GM23338 (cell line): ENCODE measurements at regions not wholly inside any gene's neighbourhood (a gene's known extent, or its start where the extent isn't known, plus 50 kb on each side); places are given as distances from the start of the nearest gene placed in this dataset.

Source experiments
- ATAC-seq: fragments of 200-7000 bp; cut with Tn5 transposase; 3 replicates; pipeline ENCODE4 v1.9.1; 2020
- DNase-seq: peaks from one replicate; pipeline ENCODE4 v3.0.0-alpha.2; 2015; ENCODE audit warnings: low spot score
- H2AFZ ChIP-seq: fragments of 200-600 bp; sonication (generic); 2 replicates; pipeline ENCODE4 v1.8.0; 2016; ENCODE audit warnings: antibody characterized with exemption, mild to moderate bottlenecking, moderate library complexity
- H3F3A ChIP-seq: fragments of 200-600 bp; sonication (generic); replicated peaks from 2 replicates; pipeline ENCODE4 v1.8.0; 2017; ENCODE audit warnings: antibody characterized with exemption, mixed run types, low read depth
- H3K27ac ChIP-seq: fragments of 200-600 bp; sonication (generic); 2 replicates; pipeline ENCODE4 v1.6.1; 2016; ENCODE audit warnings: low read depth
- H3K27me3 ChIP-seq: fragments of 200-600 bp; sonication (generic); 2 replicates; pipeline ENCODE4 v1.8.0; 2016; ENCODE audit warnings: mild to moderate bottlenecking, mixed run types, moderate library complexity; ENCODE audit not compliant: insufficient read depth
- H3K36me3 ChIP-seq: fragments of 200-600 bp; sonication (generic); 2 replicates; pipeline ENCODE4 v1.8.0; 2016; ENCODE audit warnings: mild to moderate bottlenecking; ENCODE audit not compliant: insufficient read depth
- H3K4me1 ChIP-seq: fragments of 200-600 bp; sonication (generic); 2 replicates; pipeline ENCODE4 v1.8.0; 2016; ENCODE audit warnings: mild to moderate bottlenecking, moderate library complexity; ENCODE audit not compliant: insufficient read depth
- H3K4me2 ChIP-seq: fragments of 200-600 bp; sonication (generic); 2 replicates; pipeline ENCODE4 v1.7.1; 2017; ENCODE audit warnings: mixed run types
- H3K4me3 ChIP-seq: fragments of 200-600 bp; sonication (generic); 2 replicates; pipeline ENCODE4 v1.6.1; 2016; ENCODE audit warnings: mixed run types
- H3K79me2 ChIP-seq: fragments of 200-600 bp; sonication (generic); replicated peaks from 2 replicates; pipeline ENCODE4 v1.8.0; 2017; ENCODE audit warnings: mild to moderate bottlenecking; ENCODE audit not compliant: insufficient read depth
- H3K9me2 ChIP-seq: fragments of 200-600 bp; sonication (generic); 2 replicates; pipeline ENCODE4 v1.8.0; 2017; ENCODE audit not compliant: insufficient read depth
- H4K20me1 ChIP-seq: fragments of 200-600 bp; sonication (generic); replicated peaks from 2 replicates; pipeline ENCODE4 v1.8.0; 2017; ENCODE audit warnings: mild to moderate bottlenecking; ENCODE audit not compliant: insufficient read depth
- H3K27ac Mint-ChIP-seq: 2 replicates; pipeline ENCODE4 v1.8.0; 2020; ENCODE audit warnings: inconsistent platforms, mild to moderate bottlenecking, moderate library complexity, mixed read lengths
- H3K27me3 Mint-ChIP-seq: 3 replicates; pipeline ENCODE4 v1.8.0; 2022; ENCODE audit warnings: low read depth, mild to moderate bottlenecking, moderate library complexity, mixed read lengths, inconsistent platforms; ENCODE audit not compliant: insufficient read depth, poor library complexity
- H3K36me3 Mint-ChIP-seq: 3 replicates; pipeline ENCODE4 v1.8.0; 2021; ENCODE audit warnings: low read depth, mild to moderate bottlenecking, inconsistent platforms, moderate library complexity, mixed read lengths
- H3K4me1 Mint-ChIP-seq: 3 replicates; pipeline ENCODE4 v1.8.0; 2020; ENCODE audit warnings: mild to moderate bottlenecking, inconsistent platforms, mixed read lengths
- H3K4me3 Mint-ChIP-seq: 3 replicates; pipeline ENCODE4 v1.8.0; 2021; ENCODE audit warnings: moderate library complexity, mild to moderate bottlenecking, inconsistent platforms, mixed read lengths
- H3K9me3 Mint-ChIP-seq: 3 replicates; pipeline ENCODE4 v1.8.0; 2020; ENCODE audit warnings: moderate library complexity, mild to moderate bottlenecking, inconsistent platforms, mixed read lengths
- CREB1 ChIP-seq: fragments of 250-450 bp; sonication (Bioruptor Pico); IDR thresholded peaks from 2 replicates; pipeline ENCODE4 v1.5.0; 2020; ENCODE audit warnings: low read depth, mild to moderate bottlenecking, moderate library complexity
- EZH2phosphoT487 ChIP-seq: fragments of 200-600 bp; sonication (generic); IDR thresholded peaks from one replicate; pipeline ENCODE4 v1.8.1; 2018; ENCODE audit warnings: antibody characterized with exemption; ENCODE audit not compliant: unreplicated experiment
- NANOG ChIP-seq: IDR thresholded peaks from 2 replicates; pipeline ENCODE4 v1.6.1; 2016; ENCODE audit warnings: antibody characterized with exemption, borderline replicate concordance
- POLR2AphosphoS5 ChIP-seq: IDR thresholded peaks from 2 replicates; pipeline ENCODE4 v1.6.1; 2016; ENCODE audit warnings: antibody characterized with exemption, low read depth
- STAT1 ChIP-seq: IDR thresholded peaks from one replicate; pipeline ENCODE4 v1.6.1; 2016; ENCODE audit warnings: antibody characterized with exemption; ENCODE audit not compliant: unreplicated experiment
- ZNF114 ChIP-seq: fragments of 250-450 bp; sonication (Bioruptor Pico); IDR thresholded peaks from 2 replicates; pipeline ENCODE4 v1.5.0; 2020; ENCODE audit warnings: mild to moderate bottlenecking, moderate library complexity
- TF ChIP-seq, protein P1 (sequence below), 2 experiments: fragments of 200-600 bp in 1 of 2; sonication (generic) in 1 of 2; conservative IDR thresholded peaks; 2 replicates each; pipeline versions ENCODE4 v1.5.1 to v1.6.1; 2016 to 2017; ENCODE audit warnings: antibody characterized with exemption in 2 of 2, low read depth in 2 of 2, mild to moderate bottlenecking in 2 of 2, moderate library complexity in 1 of 2
- TF ChIP-seq, protein P2 (sequence below): fragments of 250-450 bp; sonication (Bioruptor Pico); IDR thresholded peaks from 2 replicates; pipeline ENCODE4 v1.5.0; 2020; ENCODE audit warnings: mild to moderate bottlenecking, moderate library complexity

DNA sequence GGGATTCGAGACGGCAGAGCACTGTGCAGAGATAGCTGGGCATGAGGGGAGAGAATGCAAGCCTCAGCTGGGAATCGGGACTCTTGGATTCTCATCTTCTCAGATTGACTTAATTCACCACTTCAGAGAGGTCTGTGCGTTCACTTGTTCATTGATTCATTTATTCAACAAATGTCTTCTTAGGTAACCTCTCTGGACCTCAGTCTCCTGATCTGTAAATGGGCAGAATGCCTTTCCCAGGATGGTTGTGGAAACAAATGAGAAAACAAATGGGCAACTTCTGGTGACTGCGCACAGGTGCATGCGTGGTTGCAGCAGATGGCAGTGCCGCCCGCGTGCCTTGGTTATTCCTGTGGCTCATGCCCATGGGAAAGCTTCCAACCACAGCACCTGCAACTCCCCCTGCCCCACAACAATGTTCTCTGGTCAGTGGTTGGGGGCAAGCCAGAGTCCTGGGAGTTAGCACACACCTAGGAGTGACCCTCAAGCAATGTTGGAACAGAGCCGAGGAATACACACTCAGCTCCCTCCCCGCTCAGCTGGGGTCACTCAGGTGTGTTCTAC is 110.1 kb upstream of the RUNX3 start:
- H3K36me3 Mint-ChIP-seq: no peaks in the 10 kb centered on the region
- DNase-seq (no peak), ATAC-seq (no peak)
- no peaks in the 10 kb centered on the region for H3K27me3 ChIP-seq
- no peak overlapping the region for H3K4me3 ChIP-seq
- H3K4me3 Mint-ChIP-seq: no peak overlapping the region
- H3K9me3 Mint-ChIP-seq: no peaks in the 10 kb centered on the region; the same call in 2 of the 3 replicates
- H3K9me2 ChIP-seq: no peaks in the 10 kb centered on the region
- H2AFZ ChIP-seq: no peak overlapping the region
- no peak overlapping the region for H3K4me2 ChIP-seq
- H3K4me1 ChIP-seq: no peaks in the 10 kb centered on the region
- H3K4me1 Mint-ChIP-seq: no peaks in the 10 kb centered on the region; the same call in 2 of the 3 replicates
- H4K20me1 ChIP-seq: no peaks in the 10 kb centered on the region; the same call in 1 of the 2 replicates
- TF ChIP-seq CREB1 (CRISPR knock-in tag): no peak
- no peak for TF ChIP-seq POLR2AphosphoS5
- TF ChIP-seq, protein P1, sequence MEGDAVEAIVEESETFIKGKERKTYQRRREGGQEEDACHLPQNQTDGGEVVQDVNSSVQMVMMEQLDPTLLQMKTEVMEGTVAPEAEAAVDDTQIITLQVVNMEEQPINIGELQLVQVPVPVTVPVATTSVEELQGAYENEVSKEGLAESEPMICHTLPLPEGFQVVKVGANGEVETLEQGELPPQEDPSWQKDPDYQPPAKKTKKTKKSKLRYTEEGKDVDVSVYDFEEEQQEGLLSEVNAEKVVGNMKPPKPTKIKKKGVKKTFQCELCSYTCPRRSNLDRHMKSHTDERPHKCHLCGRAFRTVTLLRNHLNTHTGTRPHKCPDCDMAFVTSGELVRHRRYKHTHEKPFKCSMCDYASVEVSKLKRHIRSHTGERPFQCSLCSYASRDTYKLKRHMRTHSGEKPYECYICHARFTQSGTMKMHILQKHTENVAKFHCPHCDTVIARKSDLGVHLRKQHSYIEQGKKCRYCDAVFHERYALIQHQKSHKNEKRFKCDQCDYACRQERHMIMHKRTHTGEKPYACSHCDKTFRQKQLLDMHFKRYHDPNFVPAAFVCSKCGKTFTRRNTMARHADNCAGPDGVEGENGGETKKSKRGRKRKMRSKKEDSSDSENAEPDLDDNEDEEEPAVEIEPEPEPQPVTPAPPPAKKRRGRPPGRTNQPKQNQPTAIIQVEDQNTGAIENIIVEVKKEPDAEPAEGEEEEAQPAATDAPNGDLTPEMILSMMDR (conservative IDR thresholded peaks at IDR 0.05; ENCODE audit: low read depth in 2 of 2): no peak
- no peak for TF ChIP-seq ZNF114 (CRISPR knock-in tag)
- TF ChIP-seq STAT1: no peak
- TF ChIP-seq NANOG: no peak
- no peak for TF ChIP-seq EZH2phosphoT487
- TF ChIP-seq, protein P2, sequence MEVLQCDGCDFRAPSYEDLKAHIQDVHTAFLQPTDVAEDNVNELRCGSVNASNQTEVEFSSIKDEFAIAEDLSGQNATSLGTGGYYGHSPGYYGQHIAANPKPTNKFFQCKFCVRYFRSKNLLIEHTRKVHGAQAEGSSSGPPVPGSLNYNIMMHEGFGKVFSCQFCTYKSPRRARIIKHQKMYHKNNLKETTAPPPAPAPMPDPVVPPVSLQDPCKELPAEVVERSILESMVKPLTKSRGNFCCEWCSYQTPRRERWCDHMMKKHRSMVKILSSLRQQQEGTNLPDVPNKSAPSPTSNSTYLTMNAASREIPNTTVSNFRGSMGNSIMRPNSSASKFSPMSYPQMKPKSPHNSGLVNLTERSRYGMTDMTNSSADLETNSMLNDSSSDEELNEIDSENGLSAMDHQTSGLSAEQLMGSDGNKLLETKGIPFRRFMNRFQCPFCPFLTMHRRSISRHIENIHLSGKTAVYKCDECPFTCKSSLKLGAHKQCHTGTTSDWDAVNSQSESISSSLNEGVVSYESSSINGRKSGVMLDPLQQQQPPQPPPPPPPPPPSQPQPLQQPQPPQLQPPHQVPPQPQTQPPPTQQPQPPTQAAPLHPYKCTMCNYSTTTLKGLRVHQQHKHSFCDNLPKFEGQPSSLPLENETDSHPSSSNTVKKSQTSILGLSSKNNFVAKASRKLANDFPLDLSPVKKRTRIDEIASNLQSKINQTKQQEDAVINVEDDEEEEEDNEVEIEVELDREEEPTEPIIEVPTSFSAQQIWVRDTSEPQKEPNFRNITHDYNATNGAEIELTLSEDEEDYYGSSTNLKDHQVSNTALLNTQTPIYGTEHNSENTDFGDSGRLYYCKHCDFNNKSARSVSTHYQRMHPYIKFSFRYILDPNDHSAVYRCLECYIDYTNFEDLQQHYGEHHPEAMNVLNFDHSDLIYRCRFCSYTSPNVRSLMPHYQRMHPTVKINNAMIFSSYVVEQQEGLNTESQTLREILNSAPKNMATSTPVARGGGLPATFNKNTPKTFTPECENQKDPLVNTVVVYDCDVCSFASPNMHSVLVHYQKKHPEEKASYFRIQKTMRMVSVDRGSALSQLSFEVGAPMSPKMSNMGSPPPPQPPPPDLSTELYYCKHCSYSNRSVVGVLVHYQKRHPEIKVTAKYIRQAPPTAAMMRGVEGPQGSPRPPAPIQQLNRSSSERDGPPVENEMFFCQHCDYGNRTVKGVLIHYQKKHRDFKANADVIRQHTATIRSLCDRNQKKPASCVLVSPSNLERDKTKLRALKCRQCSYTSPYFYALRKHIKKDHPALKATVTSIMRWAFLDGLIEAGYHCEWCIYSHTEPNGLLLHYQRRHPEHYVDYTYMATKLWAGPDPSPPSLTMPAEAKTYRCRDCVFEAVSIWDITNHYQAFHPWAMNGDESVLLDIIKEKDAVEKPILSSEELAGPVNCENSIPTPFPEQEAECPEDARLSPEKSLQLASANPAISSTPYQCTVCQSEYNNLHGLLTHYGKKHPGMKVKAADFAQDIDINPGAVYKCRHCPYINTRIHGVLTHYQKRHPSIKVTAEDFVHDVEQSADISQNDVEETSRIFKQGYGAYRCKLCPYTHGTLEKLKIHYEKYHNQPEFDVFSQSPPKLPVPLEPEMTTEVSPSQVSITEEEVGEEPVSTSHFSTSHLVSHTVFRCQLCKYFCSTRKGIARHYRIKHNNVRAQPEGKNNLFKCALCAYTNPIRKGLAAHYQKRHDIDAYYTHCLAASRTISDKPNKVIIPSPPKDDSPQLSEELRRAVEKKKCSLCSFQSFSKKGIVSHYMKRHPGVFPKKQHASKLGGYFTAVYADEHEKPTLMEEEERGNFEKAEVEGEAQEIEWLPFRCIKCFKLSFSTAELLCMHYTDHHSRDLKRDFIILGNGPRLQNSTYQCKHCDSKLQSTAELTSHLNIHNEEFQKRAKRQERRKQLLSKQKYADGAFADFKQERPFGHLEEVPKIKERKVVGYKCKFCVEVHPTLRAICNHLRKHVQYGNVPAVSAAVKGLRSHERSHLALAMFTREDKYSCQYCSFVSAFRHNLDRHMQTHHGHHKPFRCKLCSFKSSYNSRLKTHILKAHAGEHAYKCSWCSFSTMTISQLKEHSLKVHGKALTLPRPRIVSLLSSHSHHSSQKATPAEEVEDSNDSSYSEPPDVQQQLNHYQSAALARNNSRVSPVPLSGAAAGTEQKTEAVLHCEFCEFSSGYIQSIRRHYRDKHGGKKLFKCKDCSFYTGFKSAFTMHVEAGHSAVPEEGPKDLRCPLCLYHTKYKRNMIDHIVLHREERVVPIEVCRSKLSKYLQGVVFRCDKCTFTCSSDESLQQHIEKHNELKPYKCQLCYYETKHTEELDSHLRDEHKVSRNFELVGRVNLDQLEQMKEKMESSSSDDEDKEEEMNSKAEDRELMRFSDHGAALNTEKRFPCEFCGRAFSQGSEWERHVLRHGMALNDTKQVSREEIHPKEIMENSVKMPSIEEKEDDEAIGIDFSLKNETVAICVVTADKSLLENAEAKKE (CRISPR knock-in tag): no peak
- no peak overlapping the region for H3K27ac ChIP-seq
- peaks cover 4% of the 10 kb centered on the region for H3K27me3 Mint-ChIP-seq
- H3F3A ChIP-seq: no peaks in the 10 kb centered on the region
- no peaks in the 10 kb centered on the region for H3K36me3 ChIP-seq
- H3K79me2 ChIP-seq: no peaks in the 10 kb centered on the region
- H3K27ac Mint-ChIP-seq: no peak overlapping the region
